HEK293 (cell line): ENCODE measurements at regions not wholly inside any gene's neighbourhood (a gene's known extent, or its start where the extent isn't known, plus 50 kb on each side); places are given as distances from the start of the nearest gene placed in this dataset.

ENCODE experiments used
- CTCF ChIA-PET: fragments of 350-600 bp; formaldehyde crosslinking; extraction: SDS; loops from one replicate; lab custom pipeline; 2021; ENCODE audit warnings: antibody characterized with exemption; lab: Yijun Ruan, JAX
- POLR2A ChIA-PET: fragments of 300-600 bp; formaldehyde crosslinking; extraction: SDS; loops from one replicate; lab custom pipeline; 2020; ENCODE audit warnings: antibody characterized with exemption, inconsistent platforms; lab: Yijun Ruan, JAX
- H3K27ac ChIP-seq: fragments of 200-500 bp; sonication (Bioruptor generic); 2 replicates; pipeline ENCODE4 v1.5.1; 2014; ENCODE audit warnings: low read depth, low read length, control low read depth, inconsistent platforms; ENCODE audit errors: extremely low read depth
- H3K36me3 ChIP-seq, 2 experiments: fragments of 200-500 bp in 1 of 2; sonication (Bioruptor generic) in 1 of 2; 1 replicate in 1 of 2; 2 replicates in 1 of 2; pipeline ENCODE4 v1.5.1; 2014 to 2017; ENCODE audit warnings: inconsistent platforms in 2 of 2, low read length in 2 of 2; ENCODE audit not compliant: control insufficient read depth in 2 of 2, insufficient read depth in 1 of 2
- H3K4me1 ChIP-seq: fragments of 200-500 bp; sonication (Bioruptor generic); 2 replicates; pipeline ENCODE4 v1.5.1; 2014; ENCODE audit warnings: mild to moderate bottlenecking, low read length, inconsistent platforms; ENCODE audit not compliant: control insufficient read depth, insufficient read depth
- H3K4me3 ChIP-seq: 2 replicates; pipeline ENCODE4 v1.5.1; 2011; ENCODE audit warnings: low read depth, mild to moderate bottlenecking, control low read depth, low read length, moderate library complexity
- H3K9me3 ChIP-seq: fragments of 200-500 bp; sonication (Bioruptor generic); 2 replicates; pipeline ENCODE4 v1.5.1; 2014; ENCODE audit warnings: low read depth, low read length, inconsistent platforms; ENCODE audit not compliant: control insufficient read depth, insufficient read depth
- EGR2 ChIP-seq: fragments of 450-650 bp; formaldehyde crosslinking; IDR thresholded peaks from 2 replicates; pipeline ENCODE4 v1.5.1; 2016; ENCODE audit warnings: low read depth, missing biosample characterization, missing genetic modification characterization
- HOXC10 ChIP-seq: sonication (generic); formaldehyde crosslinking; IDR thresholded peaks from 2 replicates; pipeline ENCODE4 v1.8.1; 2023; ENCODE audit warnings: mild to moderate bottlenecking, missing genetic modification reagents
- SCRT1 ChIP-seq: fragments of 450-650 bp; formaldehyde crosslinking; IDR thresholded peaks from 2 replicates; pipeline ENCODE4 v1.5.1; 2016; ENCODE audit warnings: missing biosample characterization, missing genetic modification characterization, borderline replicate concordance
- ZNF10 ChIP-seq: fragments of 450-650 bp; formaldehyde crosslinking; IDR thresholded peaks from 2 replicates; pipeline ENCODE4 v1.5.1; 2017; ENCODE audit warnings: missing biosample characterization, missing genetic modification characterization
- ZNF133 ChIP-seq: fragments of 450-650 bp; formaldehyde crosslinking; IDR thresholded peaks from 2 replicates; pipeline ENCODE4 v1.5.1; 2016; ENCODE audit warnings: missing biosample characterization, missing genetic modification characterization
- ZNF211 ChIP-seq: fragments of 450-650 bp; formaldehyde crosslinking; IDR thresholded peaks from 2 replicates; pipeline ENCODE4 v1.5.1; 2016; ENCODE audit warnings: low read depth, missing biosample characterization, missing genetic modification characterization
- ZNF24 ChIP-seq: fragments of 450-650 bp; formaldehyde crosslinking; IDR thresholded peaks from 2 replicates; pipeline ENCODE4 v1.5.1; 2016; ENCODE audit warnings: missing biosample characterization, missing genetic modification characterization
- ZNF426 ChIP-seq: fragments of 450-650 bp; formaldehyde crosslinking; IDR thresholded peaks from 2 replicates; pipeline ENCODE4 v1.5.1; 2017; ENCODE audit warnings: missing biosample characterization, missing genetic modification characterization, mild to moderate bottlenecking, inconsistent platforms, moderate library complexity
- ZNF549 ChIP-seq: fragments of 450-650 bp; IDR thresholded peaks from 2 replicates; pipeline ENCODE4 v1.5.1; 2018; ENCODE audit warnings: missing biosample characterization, missing genetic modification characterization, mild to moderate bottlenecking, inconsistent platforms, moderate library complexity
- ZNF626 ChIP-seq: fragments of 450-650 bp; sonication (Bioruptor Pico); formaldehyde crosslinking; IDR thresholded peaks from 2 replicates; pipeline ENCODE4 v1.5.1; 2018; ENCODE audit warnings: missing biosample characterization, missing genetic modification characterization, inconsistent platforms
- ZNF658 ChIP-seq: fragments of 450-650 bp; formaldehyde crosslinking; IDR thresholded peaks from 2 replicates; pipeline ENCODE4; 2016; ENCODE audit warnings: missing biosample characterization, missing genetic modification characterization
- ZNF664 ChIP-seq: fragments of 450-650 bp; formaldehyde crosslinking; IDR thresholded peaks from 2 replicates; pipeline ENCODE4 v1.5.1; 2016; ENCODE audit warnings: missing biosample characterization, missing genetic modification characterization
- ZSCAN23 ChIP-seq: fragments of 450-650 bp; formaldehyde crosslinking; IDR thresholded peaks from 2 replicates; pipeline ENCODE4 v1.5.1; 2016; ENCODE audit warnings: missing biosample characterization, missing genetic modification characterization
- ZXDB ChIP-seq: fragments of 450-650 bp; formaldehyde crosslinking; IDR thresholded peaks from 2 replicates; pipeline ENCODE4 v1.5.1; 2016; ENCODE audit warnings: missing biosample characterization, missing genetic modification characterization
- TF ChIP-seq, protein P1 (sequence below): fragments of 450-650 bp; formaldehyde crosslinking; IDR thresholded peaks from 2 replicates; pipeline ENCODE4 v1.5.1; 2016; ENCODE audit warnings: missing biosample characterization, missing genetic modification characterization
- TF ChIP-seq, protein P2 (sequence below): sonication (generic); formaldehyde crosslinking; IDR thresholded peaks from 2 replicates; pipeline ENCODE4 v1.8.1; 2022; ENCODE audit warnings: mild to moderate bottlenecking, moderate library complexity, missing genetic modification reagents
- TF ChIP-seq, protein P3 (sequence below): fragments of 450-650 bp; formaldehyde crosslinking; IDR thresholded peaks from 2 replicates; pipeline ENCODE4 v1.5.1; 2016; ENCODE audit warnings: missing biosample characterization, missing genetic modification characterization, borderline replicate concordance
- TF ChIP-seq, protein P4 (sequence below): fragments of 450-650 bp; formaldehyde crosslinking; IDR thresholded peaks from 2 replicates; pipeline ENCODE4 v1.5.1; 2016; ENCODE audit warnings: missing biosample characterization, missing genetic modification characterization, low read depth

DNA sequence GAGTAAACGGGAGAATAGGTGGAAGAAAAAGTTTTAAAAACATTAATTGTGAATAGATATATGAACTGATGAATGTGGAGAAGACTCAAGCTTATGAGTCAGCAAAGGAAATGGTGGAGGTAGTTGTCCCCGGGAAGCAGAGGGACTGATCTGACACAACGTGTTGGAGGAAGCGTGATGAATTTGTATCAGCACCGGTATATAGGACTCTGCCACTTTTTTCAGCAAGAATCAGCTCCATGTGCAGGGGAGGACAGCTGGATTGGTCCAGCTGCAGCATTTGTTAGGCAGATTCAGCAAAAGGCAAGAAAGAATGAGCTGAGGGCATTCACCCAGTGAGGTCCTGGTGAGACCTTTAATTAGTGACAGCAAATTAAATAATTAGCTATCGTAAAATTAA lies 276.0 kb downstream of the TENT4A start:
- Histone ChIP-seq H3K9me3 (no peaks in the 10 kb centered on the region), H3K4me3 (no peak overlapping the region)
- TF ChIP-seq, protein P1, sequence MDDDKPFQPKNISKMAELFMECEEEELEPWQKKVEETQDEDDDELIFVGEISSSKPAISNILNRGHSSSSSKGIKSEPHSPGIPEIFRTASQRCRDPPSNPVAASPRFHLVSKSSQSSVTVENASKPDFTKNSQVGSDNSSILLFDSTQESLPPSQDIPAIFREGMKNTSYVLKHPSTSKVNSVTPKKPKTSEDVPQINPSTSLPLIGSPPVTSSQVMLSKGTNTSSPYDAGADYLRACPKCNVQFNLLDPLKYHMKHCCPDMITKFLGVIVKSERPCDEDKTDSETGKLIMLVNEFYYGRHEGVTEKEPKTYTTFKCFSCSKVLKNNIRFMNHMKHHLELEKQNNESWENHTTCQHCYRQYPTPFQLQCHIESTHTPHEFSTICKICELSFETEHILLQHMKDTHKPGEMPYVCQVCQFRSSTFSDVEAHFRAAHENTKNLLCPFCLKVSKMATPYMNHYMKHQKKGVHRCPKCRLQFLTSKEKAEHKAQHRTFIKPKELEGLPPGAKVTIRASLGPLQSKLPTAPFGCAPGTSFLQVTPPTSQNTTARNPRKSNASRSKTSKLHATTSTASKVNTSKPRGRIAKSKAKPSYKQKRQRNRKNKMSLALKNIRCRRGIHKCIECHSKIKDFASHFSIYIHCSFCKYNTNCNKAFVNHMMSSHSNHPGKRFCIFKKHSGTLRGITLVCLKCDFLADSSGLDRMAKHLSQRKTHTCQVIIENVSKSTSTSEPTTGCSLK (tag by site-specific recombination): no peak
- TF ChIP-seq ZNF426 (no peak), ZNF24 (tag by site-specific recombination) (no peak), HOXC10 (no peak), ZNF133 (tag by site-specific recombination) (no peak), ZNF626 (tag by site-specific recombination) (no peak), ZNF664 (no peak), EGR2 (tag by site-specific recombination) (no peak), ZNF549 (no peak), ZNF658 (tag by site-specific recombination) (no peak), ZSCAN23 (tag by site-specific recombination) (no peak), ZNF211 (tag by site-specific recombination) (no peak), ZXDB (no peak), SCRT1 (no peak)
- TF ChIP-seq, protein P2, sequence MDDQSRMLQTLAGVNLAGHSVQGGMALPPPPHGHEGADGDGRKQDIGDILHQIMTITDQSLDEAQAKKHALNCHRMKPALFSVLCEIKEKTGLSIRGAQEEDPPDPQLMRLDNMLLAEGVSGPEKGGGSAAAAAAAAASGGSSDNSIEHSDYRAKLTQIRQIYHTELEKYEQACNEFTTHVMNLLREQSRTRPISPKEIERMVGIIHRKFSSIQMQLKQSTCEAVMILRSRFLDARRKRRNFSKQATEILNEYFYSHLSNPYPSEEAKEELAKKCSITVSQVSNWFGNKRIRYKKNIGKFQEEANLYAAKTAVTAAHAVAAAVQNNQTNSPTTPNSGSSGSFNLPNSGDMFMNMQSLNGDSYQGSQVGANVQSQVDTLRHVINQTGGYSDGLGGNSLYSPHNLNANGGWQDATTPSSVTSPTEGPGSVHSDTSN (CRISPR knock-in tag): no peak
- TF ChIP-seq, protein P3, sequence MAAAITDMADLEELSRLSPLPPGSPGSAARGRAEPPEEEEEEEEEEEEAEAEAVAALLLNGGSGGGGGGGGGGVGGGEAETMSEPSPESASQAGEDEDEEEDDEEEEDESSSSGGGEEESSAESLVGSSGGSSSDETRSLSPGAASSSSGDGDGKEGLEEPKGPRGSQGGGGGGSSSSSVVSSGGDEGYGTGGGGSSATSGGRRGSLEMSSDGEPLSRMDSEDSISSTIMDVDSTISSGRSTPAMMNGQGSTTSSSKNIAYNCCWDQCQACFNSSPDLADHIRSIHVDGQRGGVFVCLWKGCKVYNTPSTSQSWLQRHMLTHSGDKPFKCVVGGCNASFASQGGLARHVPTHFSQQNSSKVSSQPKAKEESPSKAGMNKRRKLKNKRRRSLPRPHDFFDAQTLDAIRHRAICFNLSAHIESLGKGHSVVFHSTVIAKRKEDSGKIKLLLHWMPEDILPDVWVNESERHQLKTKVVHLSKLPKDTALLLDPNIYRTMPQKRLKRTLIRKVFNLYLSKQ (tag by site-specific recombination): no peak
- TF ChIP-seq, protein P4, sequence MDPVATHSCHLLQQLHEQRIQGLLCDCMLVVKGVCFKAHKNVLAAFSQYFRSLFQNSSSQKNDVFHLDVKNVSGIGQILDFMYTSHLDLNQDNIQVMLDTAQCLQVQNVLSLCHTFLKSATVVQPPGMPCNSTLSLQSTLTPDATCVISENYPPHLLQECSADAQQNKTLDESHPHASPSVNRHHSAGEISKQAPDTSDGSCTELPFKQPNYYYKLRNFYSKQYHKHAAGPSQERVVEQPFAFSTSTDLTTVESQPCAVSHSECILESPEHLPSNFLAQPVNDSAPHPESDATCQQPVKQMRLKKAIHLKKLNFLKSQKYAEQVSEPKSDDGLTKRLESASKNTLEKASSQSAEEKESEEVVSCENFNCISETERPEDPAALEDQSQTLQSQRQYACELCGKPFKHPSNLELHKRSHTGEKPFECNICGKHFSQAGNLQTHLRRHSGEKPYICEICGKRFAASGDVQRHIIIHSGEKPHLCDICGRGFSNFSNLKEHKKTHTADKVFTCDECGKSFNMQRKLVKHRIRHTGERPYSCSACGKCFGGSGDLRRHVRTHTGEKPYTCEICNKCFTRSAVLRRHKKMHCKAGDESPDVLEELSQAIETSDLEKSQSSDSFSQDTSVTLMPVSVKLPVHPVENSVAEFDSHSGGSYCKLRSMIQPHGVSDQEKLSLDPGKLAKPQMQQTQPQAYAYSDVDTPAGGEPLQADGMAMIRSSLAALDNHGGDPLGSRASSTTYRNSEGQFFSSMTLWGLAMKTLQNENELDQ: no peak
- TF ChIP-seq, all 188 proteins: peak for 0

DNA sequence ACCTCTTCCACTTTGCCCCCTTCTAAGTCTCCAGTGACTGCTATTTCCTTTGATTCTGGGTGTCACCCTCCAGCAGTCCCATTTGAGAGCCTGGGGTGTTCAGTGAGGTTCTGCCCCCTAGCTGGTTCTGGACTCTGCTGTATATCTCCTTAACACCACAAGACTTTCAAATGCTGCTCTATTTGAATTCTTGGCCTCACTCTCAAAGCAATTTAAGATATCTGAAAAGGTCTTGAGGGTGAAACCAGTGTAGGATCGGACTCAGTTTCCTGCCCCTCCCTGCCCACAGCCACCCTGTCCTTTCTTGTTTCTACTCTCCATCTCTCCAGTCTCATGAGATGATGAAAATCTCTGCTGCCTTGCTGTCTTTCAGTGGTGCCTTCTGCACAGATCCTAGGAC lies 280.9 kb downstream of the TENT4A start:
- POLR2A ChIA-PET: no interaction called here
- Histone ChIP-seq H3K9me3 (no peaks in the 10 kb centered on the region), H3K36me3 (no peaks in the 10 kb centered on the region), H3K4me3 (no peak overlapping the region), H3K27ac (no peak overlapping the region), H3K4me1 (no peaks in the 10 kb centered on the region)
- CTCF ChIA-PET: interaction anchor here (0.7 kb wide), 1 partner anchor 13 kb away, joined by 3 read pairs; no protein-coding TSS in a partner anchor
- no peak for TF ChIP-seq ZNF10 (tag by site-specific recombination)

More for the DNA sequence above, 276.0 kb downstream of the TENT4A start:
- H3K36me3 ChIP-seq: no peaks in the 10 kb centered on the region
- ChIA-PET CTCF (no interaction called here), POLR2A (no interaction called here)
- H3K27ac ChIP-seq: no peak overlapping the region
- no peaks in the 10 kb centered on the region for H3K4me1 ChIP-seq
